HG03432 (cell line): ENCODE measurements at regions not wholly inside any gene's neighbourhood (a gene's known extent, or its start where the extent isn't known, plus 50 kb on each side); places are given as distances from the start of the nearest gene placed in this dataset.
"Not testable (repeated sequence)": the region's sequence is repeated elsewhere in the genome, so short reads cannot be mapped to it uniquely, and the experiment has no call there.

Experiments used
- ATAC-seq: cut with Tn5 transposase; IDR thresholded peaks from one replicate; pipeline ENCODE4 v1.9.1; 2021; ENCODE audit warnings: mild to moderate bottlenecking, moderate library complexity; ENCODE audit not compliant: unreplicated experiment

GRCh38 chr7:36058020-36058592 lies 94.9 kb upstream of the EEPD1 start:
- peak; percentile 79 for ATAC-seq

GRCh38 chr7:36060388-36060787 lies 92.7 kb upstream of the EEPD1 start:
- not testable (repeated sequence) for ATAC-seq

- ATAC-seq: no peak
Measured at GRCh38 chr7:36062154-36062815, 90.8 kb upstream of the EEPD1 start.

- ATAC-seq: no peak
Measured at GRCh38 chr7:36064676-36065075, 88.4 kb upstream of the EEPD1 start.

GRCh38 chr7:36065563-36066342 lies 87.3 kb upstream of the EEPD1 start:
- ATAC-seq: not testable (repeated sequence)

GRCh38 chr7:36066343-36066664 lies 86.8 kb upstream of the EEPD1 start:
- no peak for ATAC-seq

GRCh38 chr7:36070230-36070629 lies 82.8 kb upstream of the EEPD1 start:
- no peak for ATAC-seq

- no peak for ATAC-seq
Measured at GRCh38 chr7:36071605-36072004, 81.4 kb upstream of the EEPD1 start.

GRCh38 chr7:36072620-36073019 lies 80.4 kb upstream of the EEPD1 start:
- ATAC-seq: no peak

GRCh38 chr7:36075561-36075960 lies 77.5 kb upstream of the EEPD1 start:
- no peak for ATAC-seq

GRCh38 chr7:36076074-36076473 lies 77.0 kb upstream of the EEPD1 start:
- no peak for ATAC-seq

- ATAC-seq: no peak
Measured at GRCh38 chr7:36078816-36079360, 74.2 kb upstream of the EEPD1 start.

- ATAC-seq: no peak
Measured at GRCh38 chr7:36079446-36080025, 73.5 kb upstream of the EEPD1 start.

- ATAC-seq: no peak
Measured at GRCh38 chr7:36080843-36081242, 72.2 kb upstream of the EEPD1 start.

- ATAC-seq: no peak
Measured at GRCh38 chr7:36082216-36082615, 70.8 kb upstream of the EEPD1 start.

- ATAC-seq: no peak
Measured at GRCh38 chr7:36082910-36083309, 70.1 kb upstream of the EEPD1 start.

GRCh38 chr7:36083626-36084380 lies 69.3 kb upstream of the EEPD1 start:
- ATAC-seq: no peak

GRCh38 chr7:36084485-36085091 lies 68.5 kb upstream of the EEPD1 start:
- ATAC-seq: no peak

- no peak for ATAC-seq
Measured at GRCh38 chr7:36085096-36085495, 68.0 kb upstream of the EEPD1 start.

GRCh38 chr7:36086571-36086970 lies 66.5 kb upstream of the EEPD1 start:
- ATAC-seq: no peak
